Astrocyte (in vitro differentiated cells and primary cell): ENCODE measurements at regions not wholly inside any gene's neighbourhood (a gene's known extent, or its start where the extent isn't known, plus 50 kb on each side); places are given as distances from the start of the nearest gene placed in this dataset.
"Not testable (repeated sequence)": the region's sequence is repeated elsewhere in the genome, so short reads cannot be mapped to it uniquely, and the experiment has no call there.

ENCODE experiments used
- DNase-seq: peaks from one replicate; pipeline ENCODE4 v3.0.0-alpha.2; 2010; ENCODE audit warnings: low read depth
- FAIRE-seq: peaks from 2 replicates; lab custom pipeline; 2011; peaks lifted over from hg19 to GRCh38; lab: Jason Lieb, UNC
- H2AFZ ChIP-seq: 2 replicates; pipeline ENCODE4 v1.6.0; 2012; ENCODE audit warnings: low read depth, low read length, inconsistent platforms
- H3K27ac ChIP-seq: 2 replicates; pipeline ENCODE4 v1.5.1; 2011; ENCODE audit warnings: low read depth, low read length, inconsistent platforms
- H3K27me3 ChIP-seq: 2 replicates; pipeline ENCODE4 v1.6.0; 2011; ENCODE audit warnings: low read length, inconsistent platforms; ENCODE audit not compliant: insufficient read depth
- H3K36me3 ChIP-seq: 2 replicates; pipeline ENCODE4 v1.5.1; 2011; ENCODE audit warnings: low read length, inconsistent platforms; ENCODE audit not compliant: insufficient read depth
- H3K4me1 ChIP-seq: 2 replicates; pipeline ENCODE4 v1.5.1; 2011; ENCODE audit warnings: low read length, inconsistent platforms; ENCODE audit not compliant: insufficient read depth
- H3K4me2 ChIP-seq: 2 replicates; pipeline ENCODE4 v1.6.0; 2012; ENCODE audit warnings: low read length, inconsistent platforms
- H3K4me3 ChIP-seq: 2 replicates; pipeline ENCODE4 v1.5.1; 2011; ENCODE audit warnings: low read depth, mild to moderate bottlenecking, low read length, inconsistent platforms; ENCODE audit not compliant: insufficient read depth
- H3K79me2 ChIP-seq: 2 replicates; pipeline ENCODE4 v1.6.0; 2012; ENCODE audit warnings: mild to moderate bottlenecking, low read length, inconsistent platforms; ENCODE audit not compliant: insufficient read depth
- H3K9ac ChIP-seq: 2 replicates; pipeline ENCODE4 v1.6.0; 2012; ENCODE audit warnings: mild to moderate bottlenecking, low read length, inconsistent platforms
- H3K9me3 ChIP-seq: 2 replicates; pipeline ENCODE4 v1.5.1; 2012; ENCODE audit warnings: low read depth, mild to moderate bottlenecking, low read length, inconsistent platforms; ENCODE audit not compliant: insufficient read depth
- H4K20me1 ChIP-seq: 2 replicates; pipeline ENCODE4 v1.6.0; 2012; ENCODE audit warnings: low read length, inconsistent platforms; ENCODE audit not compliant: insufficient read depth
- H3K27ac Mint-ChIP-seq: one replicate; pipeline ENCODE4 v1.8.0; 2021; ENCODE audit warnings: mild to moderate bottlenecking, mixed read lengths; ENCODE audit not compliant: unreplicated experiment
- H3K27me3 Mint-ChIP-seq: one replicate; pipeline ENCODE4 v1.8.0; 2021; ENCODE audit warnings: low read depth, mixed read lengths; ENCODE audit not compliant: unreplicated experiment
- H3K36me3 Mint-ChIP-seq: one replicate; pipeline ENCODE4 v1.8.0; 2021; ENCODE audit warnings: low read depth, mixed read lengths; ENCODE audit not compliant: unreplicated experiment
- H3K4me1 Mint-ChIP-seq: one replicate; pipeline ENCODE4 v1.8.0; 2021; ENCODE audit warnings: low read depth, mixed read lengths; ENCODE audit not compliant: unreplicated experiment
- H3K4me3 Mint-ChIP-seq: one replicate; pipeline ENCODE4 v1.8.0; 2021; ENCODE audit warnings: mild to moderate bottlenecking, moderate library complexity, mixed read lengths; ENCODE audit not compliant: unreplicated experiment
- H3K9me3 Mint-ChIP-seq: one replicate; pipeline ENCODE4 v1.8.0; 2021; ENCODE audit warnings: mild to moderate bottlenecking, mixed read lengths; ENCODE audit not compliant: unreplicated experiment
- CTCF ChIP-seq: IDR thresholded peaks from 2 replicates; pipeline ENCODE4 v1.5.1; 2011; ENCODE audit warnings: low read depth, mild to moderate bottlenecking, inconsistent platforms, low read length, moderate library complexity; ENCODE audit not compliant: insufficient read depth
- EZH2 ChIP-seq: IDR thresholded peaks from 2 replicates; pipeline ENCODE4 v1.6.1; 2012; ENCODE audit warnings: mild to moderate bottlenecking, low read length, inconsistent platforms; ENCODE audit not compliant: insufficient read depth

- no peak for TF ChIP-seq EZH2
- no peak for TF ChIP-seq CTCF
- Mint-ChIP-seq H3K27me3 (no peaks in the 10 kb centered on the region), H3K27ac (no peak overlapping the region)
These were observed 505.9 kb upstream of the SYNCRIP start for GRCh38 chr6:86148586-86148985.

GRCh38 chr6:86147859-86148258, 505.2 kb upstream of the SYNCRIP start:
- H3K4me3 Mint-ChIP-seq, result no peak overlapping the region
- no peak for FAIRE-seq
- DNase-seq, result no peak
- H3K4me1 Mint-ChIP-seq, result peaks cover 3% of the 10 kb centered on the region
- H4K20me1 ChIP-seq, result no peaks in the 10 kb centered on the region
- no peaks in the 10 kb centered on the region for H3K9me3 ChIP-seq
- no peaks in the 10 kb centered on the region for H3K4me1 ChIP-seq
- H2AFZ ChIP-seq, result no peak overlapping the region
- H3K27me3 Mint-ChIP-seq, result no peaks in the 10 kb centered on the region
- H3K79me2 ChIP-seq, result no peaks in the 10 kb centered on the region
- H3K9me3 Mint-ChIP-seq, result peaks cover 3% of the 10 kb centered on the region
- H3K9ac ChIP-seq, result no peak overlapping the region
- no peak overlapping the region for H3K4me2 ChIP-seq
- no peaks in the 10 kb centered on the region for H3K36me3 Mint-ChIP-seq
- TF ChIP-seq EZH2 (no peak), CTCF (no peak)
- no peaks in the 10 kb centered on the region for H3K27me3 ChIP-seq
- no peaks in the 10 kb centered on the region for H3K36me3 ChIP-seq
- H3K27ac ChIP-seq, result no peak overlapping the region
- no peak overlapping the region for H3K4me3 ChIP-seq
- H3K27ac Mint-ChIP-seq, result no peak overlapping the region

More at GRCh38 chr6:86148586-86148985, 505.9 kb upstream of the SYNCRIP start:
- Histone ChIP-seq H4K20me1 (no peaks in the 10 kb centered on the region), H3K79me2 (no peaks in the 10 kb centered on the region), H3K9me3 (no peaks in the 10 kb centered on the region), H3K9ac (no peak overlapping the region), H3K27me3 (no peaks in the 10 kb centered on the region), H3K4me3 (no peak overlapping the region), H3K4me2 (no peak overlapping the region), H2AFZ (no peak overlapping the region), H3K4me1 (no peaks in the 10 kb centered on the region), H3K36me3 (no peaks in the 10 kb centered on the region), H3K27ac (no peak overlapping the region)
- Mint-ChIP-seq H3K9me3 (peaks cover 3% of the 10 kb centered on the region), H3K4me3 (no peak overlapping the region), H3K4me1 (peaks cover 3% of the 10 kb centered on the region), H3K36me3 (no peaks in the 10 kb centered on the region)
- DNase-seq, result no peak
- no peak for FAIRE-seq

DNA sequence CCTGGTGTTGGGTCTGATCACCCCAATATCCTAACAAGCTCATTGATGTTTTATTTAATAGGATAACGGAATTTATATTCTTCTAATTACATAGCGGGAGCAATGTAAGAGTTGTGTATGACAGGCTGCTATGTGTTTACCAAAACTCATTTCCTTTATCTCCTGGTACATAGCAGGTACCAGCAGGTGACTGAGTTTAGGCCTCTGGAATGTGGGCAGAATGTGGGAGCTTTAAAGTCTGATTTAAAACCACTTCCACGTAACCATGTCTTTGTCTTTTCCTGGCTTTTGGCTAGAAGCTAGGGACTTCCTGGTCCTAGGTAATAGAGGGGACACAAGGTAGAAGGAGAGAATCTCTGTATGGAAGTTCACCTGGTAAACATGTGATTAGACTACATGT, 504.6 kb upstream of the SYNCRIP start:
- Mint-ChIP-seq H3K9me3 (peaks cover 3% of the 10 kb centered on the region), H3K4me3 (no peak overlapping the region), H3K4me1 (peaks cover 3% of the 10 kb centered on the region), H3K36me3 (no peaks in the 10 kb centered on the region), H3K27ac (no peak overlapping the region), H3K27me3 (no peaks in the 10 kb centered on the region)
- H3K4me1 ChIP-seq, result no peaks in the 10 kb centered on the region
- H4K20me1 ChIP-seq, result no peaks in the 10 kb centered on the region
- TF ChIP-seq EZH2 (no peak), CTCF (no peak)
- no peak overlapping the region for H3K4me2 ChIP-seq
- no peak for FAIRE-seq
- H3K36me3 ChIP-seq, result no peaks in the 10 kb centered on the region
- DNase-seq, result no peak
- no peaks in the 10 kb centered on the region for H3K9me3 ChIP-seq
- H3K4me3 ChIP-seq, result no peak overlapping the region
- no peaks in the 10 kb centered on the region for H3K79me2 ChIP-seq
- no peak overlapping the region for H3K9ac ChIP-seq
- no peak overlapping the region for H2AFZ ChIP-seq
- H3K27ac ChIP-seq, result no peak overlapping the region
- no peaks in the 10 kb centered on the region for H3K27me3 ChIP-seq

DNA sequence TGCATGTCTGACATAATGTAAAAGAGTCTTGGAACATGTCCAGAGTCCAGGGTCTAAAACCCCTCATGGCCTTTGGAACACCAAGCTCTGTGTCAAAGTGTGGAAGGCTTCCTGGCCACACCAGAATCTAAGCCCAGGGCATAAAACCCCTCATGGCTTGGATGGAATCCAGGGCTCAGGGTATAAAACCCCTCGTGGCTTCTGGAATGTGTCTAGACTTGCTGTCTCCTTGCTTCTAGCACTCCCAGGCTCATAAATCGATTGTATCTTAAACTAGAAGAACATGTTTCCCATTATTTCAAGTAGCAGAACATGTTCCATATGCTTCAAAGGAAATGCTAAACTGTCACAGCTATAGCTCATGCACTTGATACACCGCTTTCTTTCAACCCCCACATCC, 504.1 kb upstream of the SYNCRIP start:
- H3K36me3 Mint-ChIP-seq, H3K9ac ChIP-seq, H3K9me3 Mint-ChIP-seq, H4K20me1 ChIP-seq, H3K27ac ChIP-seq, H3K4me2 ChIP-seq, DNase-seq, H3K4me3 ChIP-seq, H3K27me3 Mint-ChIP-seq, H3K4me1 ChIP-seq, H3K27ac Mint-ChIP-seq, H3K4me1 Mint-ChIP-seq, H3K36me3 ChIP-seq, H3K9me3 ChIP-seq, H3K4me3 Mint-ChIP-seq, H3K79me2 ChIP-seq, H3K27me3 ChIP-seq, H2AFZ ChIP-seq, FAIRE-seq: not testable (repeated sequence)
